Right atrium auricular region (tissue), 2 donors: ENCODE measurements at regions not wholly inside any gene's neighbourhood (a gene's known extent, or its start where the extent isn't known, plus 50 kb on each side); places are given as distances from the start of the nearest gene placed in this dataset.
A peak's percentile ranks its signal among the peaks of the same experiment; 100 is the strongest.

ENCODE experiments used
- DNase-seq: peaks from one replicate; pipeline ENCODE4 v3.0.0-alpha.2; 2019; ENCODE audit warnings: low spot score
- H3K27ac ChIP-seq, 2 donors: fragments of 200-600 bp; sonication (generic); 1 replicate in 1 of 2; 2 replicates in 1 of 2; pipeline ENCODE4 v1.5.1; 2016 to 2019
- H3K27me3 ChIP-seq, 2 donors: fragments of 200-600 bp; sonication (generic); one replicate each; pipeline versions ENCODE4 v1.5.1 to v1.6.0; 2017 to 2019
- H3K36me3 ChIP-seq: fragments of 200-600 bp; sonication (generic); one replicate; pipeline ENCODE4 v1.5.1; 2016
- H3K4me1 ChIP-seq, 2 donors: fragments of 200-600 bp; sonication (generic); one replicate each; pipeline versions ENCODE4 v1.5.1 to v1.6.0; 2017 to 2019
- H3K4me3 ChIP-seq, 2 donors: fragments of 200-600 bp; sonication (generic); 1 replicate in 1 of 2; 2 replicates in 1 of 2; pipeline ENCODE4 v1.5.1; 2017 to 2019; ENCODE audit warnings: mild to moderate bottlenecking in 1 of 2, moderate library complexity in 1 of 2
- H3K9me3 ChIP-seq, 2 donors: fragments of 200-600 bp; sonication (generic); one replicate each; pipeline ENCODE4 v1.5.1; 2019
- TF ChIP-seq, protein P1 (sequence below), 2 donors: fragments of 200-600 bp; sonication (generic); IDR thresholded peaks; one replicate each; pipeline ENCODE4 v1.5.1; 2019; ENCODE audit warnings: antibody characterized with exemption in 2 of 2

GRCh38 chr16:50434872-50435478, 66.2 kb upstream of the BRD7 start:
- H3K9me3 ChIP-seq = peaks cover 5 to 15% of the 10 kb centered on the region in 2 donors
- no peak overlapping the region for H3K4me3 ChIP-seq
- no peaks in the 10 kb centered on the region for H3K27me3 ChIP-seq
- peak; percentile 16 for DNase-seq
- H3K36me3 ChIP-seq = no peaks in the 10 kb centered on the region
- H3K27ac ChIP-seq = no peak overlapping the region
- H3K4me1 ChIP-seq = no peaks in the 10 kb centered on the region
- TF ChIP-seq, protein P1, sequence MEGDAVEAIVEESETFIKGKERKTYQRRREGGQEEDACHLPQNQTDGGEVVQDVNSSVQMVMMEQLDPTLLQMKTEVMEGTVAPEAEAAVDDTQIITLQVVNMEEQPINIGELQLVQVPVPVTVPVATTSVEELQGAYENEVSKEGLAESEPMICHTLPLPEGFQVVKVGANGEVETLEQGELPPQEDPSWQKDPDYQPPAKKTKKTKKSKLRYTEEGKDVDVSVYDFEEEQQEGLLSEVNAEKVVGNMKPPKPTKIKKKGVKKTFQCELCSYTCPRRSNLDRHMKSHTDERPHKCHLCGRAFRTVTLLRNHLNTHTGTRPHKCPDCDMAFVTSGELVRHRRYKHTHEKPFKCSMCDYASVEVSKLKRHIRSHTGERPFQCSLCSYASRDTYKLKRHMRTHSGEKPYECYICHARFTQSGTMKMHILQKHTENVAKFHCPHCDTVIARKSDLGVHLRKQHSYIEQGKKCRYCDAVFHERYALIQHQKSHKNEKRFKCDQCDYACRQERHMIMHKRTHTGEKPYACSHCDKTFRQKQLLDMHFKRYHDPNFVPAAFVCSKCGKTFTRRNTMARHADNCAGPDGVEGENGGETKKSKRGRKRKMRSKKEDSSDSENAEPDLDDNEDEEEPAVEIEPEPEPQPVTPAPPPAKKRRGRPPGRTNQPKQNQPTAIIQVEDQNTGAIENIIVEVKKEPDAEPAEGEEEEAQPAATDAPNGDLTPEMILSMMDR (IDR thresholded peaks at IDR 0.05) = no peak

DNA sequence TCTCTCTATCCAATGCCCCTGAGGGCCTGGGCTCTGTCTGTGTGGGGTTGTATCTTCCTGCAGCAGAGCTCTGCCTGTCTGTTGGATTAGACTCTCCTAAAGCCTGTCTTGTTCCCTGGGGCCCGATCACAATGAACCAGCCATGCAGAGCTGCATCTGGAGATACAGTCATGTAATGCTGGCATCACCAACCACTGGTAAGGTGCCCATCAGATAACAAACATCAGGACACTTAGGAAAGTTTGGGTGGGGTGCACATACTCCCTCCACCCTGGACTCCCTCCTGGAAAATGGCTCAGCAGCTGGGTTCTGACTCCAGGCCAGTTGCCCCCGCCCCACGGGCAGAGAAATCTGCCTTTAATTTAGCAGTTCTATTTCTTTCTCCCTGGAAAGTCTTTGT, 61.3 kb upstream of the BRD7 start:
- no peaks in the 10 kb centered on the region for H3K4me1 ChIP-seq
- H3K27me3 ChIP-seq = no peaks in the 10 kb centered on the region
- H3K4me3 ChIP-seq = no peak overlapping the region
- no peaks in the 10 kb centered on the region for H3K36me3 ChIP-seq
- no peak overlapping the region for H3K27ac ChIP-seq
- no peaks in the 10 kb centered on the region for H3K9me3 ChIP-seq
- no peak for DNase-seq
- TF ChIP-seq, protein P1 (IDR thresholded peaks at IDR 0.05) = no peak

GRCh38 chr16:50428742-50429141, 60.0 kb upstream of the BRD7 start:
- H3K9me3 ChIP-seq = no peaks in the 10 kb centered on the region
- H3K4me3 ChIP-seq = no peak overlapping the region
- no peak for DNase-seq
- H3K27ac ChIP-seq = no peak overlapping the region
- H3K36me3 ChIP-seq = no peaks in the 10 kb centered on the region
- no peaks in the 10 kb centered on the region for H3K27me3 ChIP-seq
- H3K4me1 ChIP-seq = no peaks in the 10 kb centered on the region
- TF ChIP-seq, protein P1 (IDR thresholded peaks at IDR 0.05) = no peak

- no peaks in the 10 kb centered on the region for H3K4me1 ChIP-seq
- no peak for DNase-seq
- no peaks in the 10 kb centered on the region for H3K9me3 ChIP-seq
- no peak overlapping the region for H3K27ac ChIP-seq
- TF ChIP-seq, protein P1 (IDR thresholded peaks at IDR 0.05) = no peak
- no peaks in the 10 kb centered on the region for H3K27me3 ChIP-seq
- H3K4me3 ChIP-seq = no peak overlapping the region
- H3K36me3 ChIP-seq = no peaks in the 10 kb centered on the region
Measured at GRCh38 chr16:50428116-50428515, 59.3 kb upstream of the BRD7 start.

DNA sequence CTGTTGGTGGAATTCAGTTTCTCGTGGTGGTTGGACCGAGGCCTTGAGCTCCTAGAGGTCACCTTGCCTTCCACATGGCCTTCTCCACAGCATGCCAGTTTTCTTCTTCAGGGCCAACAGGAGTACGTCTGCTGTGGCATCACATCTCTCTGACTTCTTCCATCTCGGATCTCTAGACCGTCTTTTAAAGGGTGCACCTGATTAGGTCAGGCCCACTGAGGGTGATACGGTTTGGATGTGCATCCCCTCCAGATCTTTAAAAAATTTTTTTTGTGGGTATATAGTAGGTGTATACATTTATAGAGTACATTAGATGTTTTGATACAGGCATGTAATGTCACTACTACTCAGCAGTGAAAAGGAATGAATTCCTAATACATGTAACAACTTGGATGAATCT, 58.3 kb upstream of the BRD7 start:
- H3K4me3 ChIP-seq = no peak overlapping the region

More for the DNA sequence above, 58.3 kb upstream of the BRD7 start:
- Histone ChIP-seq H3K27me3 (no peaks in the 10 kb centered on the region), H3K9me3 (no peaks in the 10 kb centered on the region), H3K4me1 (no peaks in the 10 kb centered on the region), H3K36me3 (no peaks in the 10 kb centered on the region), H3K27ac (no peak overlapping the region)
- TF ChIP-seq, protein P1 (IDR thresholded peaks at IDR 0.05) = no peak
- peak; percentile 28 for DNase-seq
